CD14-positive monocyte (primary cell): ENCODE measurements at regions not wholly inside any gene's neighbourhood (a gene's known extent, or its start where the extent isn't known, plus 50 kb on each side); places are given as distances from the start of the nearest gene placed in this dataset.

Source experiments
- DNase-seq, 3 donors: peaks; one replicate each; pipeline ENCODE4 v3.0.0-alpha.2; 2011 to 2022
- H2AFZ ChIP-seq: 2 replicates; pipeline ENCODE4 v1.6.0; 2012; ENCODE audit warnings: mild to moderate bottlenecking, low read depth, low read length, inconsistent platforms; ENCODE audit not compliant: insufficient read depth, poor library complexity, severe bottlenecking
- H3K27ac ChIP-seq, 2 donors: 1 replicate in 1 of 2; 2 replicates in 1 of 2; pipeline ENCODE4 v1.5.1; 2012 to 2013; ENCODE audit warnings: low read length in 2 of 2, control low read depth in 1 of 2, inconsistent platforms in 1 of 2, low read depth in 1 of 2, mild to moderate bottlenecking in 1 of 2
- H3K27me3 ChIP-seq, 2 donors: one replicate each; pipeline versions ENCODE4 v1.6.0 to v1.6.1; 2011 to 2013; ENCODE audit warnings: low read length in 2 of 2; ENCODE audit not compliant: control insufficient read depth in 2 of 2, insufficient read depth in 2 of 2
- H3K36me3 ChIP-seq, 2 donors: replicated peaks in 1 of 2; 1 replicate in 1 of 2; 2 replicates in 1 of 2; pipeline versions ENCODE4 v1.5.1 to v1.6.1; 2012 to 2013; ENCODE audit warnings: low read length in 2 of 2, control low read depth in 1 of 2, inconsistent platforms in 1 of 2, mild to moderate bottlenecking in 1 of 2; ENCODE audit not compliant: insufficient read depth in 2 of 2, control insufficient read depth in 1 of 2
- H3K4me1 ChIP-seq, 2 donors: 1 replicate in 1 of 2; 2 replicates in 1 of 2; pipeline versions ENCODE4 v1.5.1 to v1.6.1; 2012 to 2013; ENCODE audit warnings: low read length in 2 of 2, control low read depth in 1 of 2, inconsistent platforms in 1 of 2, mild to moderate bottlenecking in 1 of 2, moderate library complexity in 1 of 2; ENCODE audit not compliant: insufficient read depth in 2 of 2, control insufficient read depth in 1 of 2
- H3K4me2 ChIP-seq: replicated peaks from 2 replicates; pipeline ENCODE3; 2012; ENCODE audit warnings: low read length, moderate library complexity, mild to moderate bottlenecking; ENCODE audit not compliant: poor library complexity, severe bottlenecking; ENCODE audit errors: extremely low read depth
- H3K4me3 ChIP-seq, 3 experiments: fragments of 200-600 bp in 1 of 3; sonication (generic) in 1 of 3; replicated peaks in 1 of 3; 1 replicate in 2 of 3; 2 replicates in 1 of 3; pipeline ENCODE4 v1.5.1; 2011 to 2013; ENCODE audit warnings: low read length in 3 of 3, mild to moderate bottlenecking in 3 of 3, control low read depth in 2 of 3, low read depth in 2 of 3, inconsistent platforms in 1 of 3, moderate library complexity in 1 of 3
- H3K79me2 ChIP-seq: 2 replicates; pipeline ENCODE4 v1.6.0; 2012; ENCODE audit warnings: mild to moderate bottlenecking, control low read depth, inconsistent platforms, low read length, moderate library complexity; ENCODE audit not compliant: insufficient read depth
- H3K9ac ChIP-seq: 2 replicates; pipeline ENCODE4 v1.6.0; 2017; ENCODE audit warnings: low read length, mild to moderate bottlenecking; ENCODE audit not compliant: insufficient read depth, poor library complexity, severe bottlenecking
- H3K9me3 ChIP-seq, 2 donors: replicated peaks in 1 of 2; 1 replicate in 1 of 2; 2 replicates in 1 of 2; pipeline versions ENCODE4 v1.5.1 to v1.6.1; 2012 to 2013; ENCODE audit warnings: low read length in 2 of 2, control low read depth in 1 of 2; ENCODE audit not compliant: control insufficient read depth in 1 of 2, insufficient read depth in 1 of 2
- H4K20me1 ChIP-seq: 2 replicates; pipeline ENCODE4 v1.6.0; 2012; ENCODE audit warnings: mild to moderate bottlenecking, low read length, control low read depth, moderate library complexity; ENCODE audit not compliant: insufficient read depth
- H3K27ac Mint-ChIP-seq, 7 donors: one replicate each; pipeline ENCODE4 v1.8.0; 2020; ENCODE audit warnings: mild to moderate bottlenecking in 7 of 7, mixed read lengths in 7 of 7, moderate library complexity in 6 of 7, inconsistent platforms in 2 of 7
- H3K27me3 Mint-ChIP-seq, 3 donors: one replicate each; pipeline ENCODE4 v1.8.0; 2021 to 2022; ENCODE audit warnings: low read depth in 3 of 3, mild to moderate bottlenecking in 3 of 3, mixed read lengths in 3 of 3, moderate library complexity in 3 of 3, inconsistent platforms in 1 of 3
- H3K36me3 Mint-ChIP-seq, 2 donors: one replicate each; pipeline ENCODE4 v1.8.0; 2020; ENCODE audit warnings: mixed read lengths in 2 of 2, inconsistent platforms in 1 of 2, mild to moderate bottlenecking in 1 of 2
- H3K4me1 Mint-ChIP-seq: one replicate; pipeline ENCODE4 v1.8.0; 2020; ENCODE audit warnings: mild to moderate bottlenecking, mixed read lengths
- H3K4me3 Mint-ChIP-seq, 2 donors: one replicate each; pipeline ENCODE4 v1.8.0; 2020; ENCODE audit warnings: mild to moderate bottlenecking in 2 of 2, mixed read lengths in 2 of 2, moderate library complexity in 1 of 2
- H3K9me3 Mint-ChIP-seq, 7 donors: one replicate each; pipeline ENCODE4 v1.8.0; 2020 to 2022; ENCODE audit warnings: mixed read lengths in 7 of 7, mild to moderate bottlenecking in 6 of 7, moderate library complexity in 6 of 7, inconsistent platforms in 2 of 7
- whole genome bisulfite sequencing: methylation state at CpG from one replicate; pipeline ENCODE4 v1.1.5; 2013; ENCODE audit warnings: missing lambda C conversion rate; ENCODE audit not compliant: insufficient coverage; 5-methylcytosine and 5-hydroxymethylcytosine counted together
- intact Hi-C, 2 donors: fragments of 100-400 bp; cut with micrococcal nuclease; formaldehyde crosslinking; loops; one replicate each; pipeline versions ENCODE4 v1.15.0 to v1.15.1; 2023
- TF ChIP-seq, protein P1 (sequence below): fragments of 200-600 bp; IDR thresholded peaks from one replicate; pipeline ENCODE4 v1.8.0; 2022; ENCODE audit warnings: antibody characterized with exemption, mild to moderate bottlenecking

DNA sequence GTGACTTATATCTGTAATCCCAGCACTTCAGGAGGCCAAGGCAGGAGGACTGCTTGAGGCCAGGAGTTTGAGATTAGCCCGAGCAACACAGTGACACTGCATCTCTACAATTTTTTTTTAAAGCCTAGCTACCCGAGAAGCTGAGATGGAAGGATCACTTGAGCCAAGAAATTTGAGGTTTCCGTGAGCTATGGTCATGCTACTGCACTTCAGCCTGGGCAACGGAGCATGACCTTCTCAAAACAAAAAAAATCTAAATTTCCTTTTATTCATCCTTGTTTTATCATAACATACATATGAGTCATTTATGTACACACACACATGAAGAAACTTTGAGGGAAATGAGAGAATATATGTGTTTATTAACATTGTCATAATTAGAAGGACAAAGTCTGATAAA, 277.5 kb upstream of the MAGI2 start:
- Mint-ChIP-seq H3K36me3 (no peaks in the 10 kb centered on the region), H3K27ac (no peak overlapping the region), H3K4me3 (no peak overlapping the region), H3K4me1 (no peaks in the 10 kb centered on the region), H3K9me3 (peaks cover 3 to 22% (median 9%) of the 10 kb centered on the region in 7 donors), H3K27me3 (peaks cover 0 to 3% (median 0%) of the 10 kb centered on the region in 3 donors)
- WGBS, result 86% methylated on average over 2 of the region's 4 CpGs
- Histone ChIP-seq H3K27me3 (no peaks in the 10 kb centered on the region), H2AFZ (no peak overlapping the region), H3K27ac (no peak overlapping the region), H3K4me2 (no peak overlapping the region), H3K79me2 (no peaks in the 10 kb centered on the region), H3K4me1 (no peaks in the 10 kb centered on the region), H3K4me3 (no peak overlapping the region), H3K9ac (no peak overlapping the region), H3K36me3 (no peaks in the 10 kb centered on the region), H4K20me1 (no peaks in the 10 kb centered on the region), H3K9me3 (peaks cover 9 to 11% of the 10 kb centered on the region in 2 donors)
- TF ChIP-seq, protein P1, sequence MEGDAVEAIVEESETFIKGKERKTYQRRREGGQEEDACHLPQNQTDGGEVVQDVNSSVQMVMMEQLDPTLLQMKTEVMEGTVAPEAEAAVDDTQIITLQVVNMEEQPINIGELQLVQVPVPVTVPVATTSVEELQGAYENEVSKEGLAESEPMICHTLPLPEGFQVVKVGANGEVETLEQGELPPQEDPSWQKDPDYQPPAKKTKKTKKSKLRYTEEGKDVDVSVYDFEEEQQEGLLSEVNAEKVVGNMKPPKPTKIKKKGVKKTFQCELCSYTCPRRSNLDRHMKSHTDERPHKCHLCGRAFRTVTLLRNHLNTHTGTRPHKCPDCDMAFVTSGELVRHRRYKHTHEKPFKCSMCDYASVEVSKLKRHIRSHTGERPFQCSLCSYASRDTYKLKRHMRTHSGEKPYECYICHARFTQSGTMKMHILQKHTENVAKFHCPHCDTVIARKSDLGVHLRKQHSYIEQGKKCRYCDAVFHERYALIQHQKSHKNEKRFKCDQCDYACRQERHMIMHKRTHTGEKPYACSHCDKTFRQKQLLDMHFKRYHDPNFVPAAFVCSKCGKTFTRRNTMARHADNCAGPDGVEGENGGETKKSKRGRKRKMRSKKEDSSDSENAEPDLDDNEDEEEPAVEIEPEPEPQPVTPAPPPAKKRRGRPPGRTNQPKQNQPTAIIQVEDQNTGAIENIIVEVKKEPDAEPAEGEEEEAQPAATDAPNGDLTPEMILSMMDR, result no peak
- intact Hi-C loops, result no loop called here
- DNase-seq, result no peak

DNA sequence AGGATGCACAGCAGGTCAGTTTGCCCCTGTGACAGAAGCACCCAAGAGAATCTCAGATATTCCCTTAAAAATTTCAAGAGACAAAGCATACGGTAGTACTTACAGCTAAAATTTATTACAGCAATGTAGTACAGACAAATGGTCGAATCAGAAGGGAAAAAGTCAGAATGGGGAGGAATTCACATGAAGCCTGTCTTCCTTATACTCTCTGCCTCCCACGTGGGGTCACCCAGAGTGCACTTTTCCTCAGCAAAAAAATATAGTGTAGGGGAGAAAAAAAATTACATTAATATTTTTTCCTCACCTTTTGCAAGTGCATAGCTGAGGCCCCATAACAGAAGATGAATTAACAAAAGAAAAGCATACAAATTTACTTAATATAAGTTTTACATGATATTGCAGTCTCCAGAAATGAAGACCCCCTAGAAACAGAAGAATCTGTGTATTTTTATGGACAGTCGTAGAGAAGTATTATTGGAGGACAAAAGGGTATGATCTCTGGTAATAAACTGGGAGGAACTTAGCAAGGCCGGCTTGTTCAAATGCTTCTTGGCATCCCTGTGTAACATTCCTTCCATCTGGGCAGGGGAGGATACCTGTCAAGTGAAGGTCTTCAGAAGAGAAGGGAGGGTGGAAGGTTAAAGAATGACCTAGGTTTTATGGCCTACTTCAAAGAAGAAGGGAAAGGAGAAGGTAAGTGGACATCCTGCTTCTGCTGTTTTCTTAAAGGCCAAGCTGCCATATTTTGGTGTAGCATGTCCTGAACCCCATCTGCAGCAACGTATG, 270.6 kb upstream of the MAGI2 start:
- H3K9me3 ChIP-seq, result no peaks in the 10 kb centered on the region
- H3K4me3 ChIP-seq, result no peak overlapping the region
- H3K9me3 Mint-ChIP-seq, result no peaks in the 10 kb centered on the region
- intact Hi-C loops, result no loop called here
- H3K4me1 Mint-ChIP-seq, result no peaks in the 10 kb centered on the region
- no peaks in the 10 kb centered on the region for H3K27me3 ChIP-seq
- no peak overlapping the region for H3K4me2 ChIP-seq
- no peak overlapping the region for H3K27ac Mint-ChIP-seq
- no peak overlapping the region for H3K4me3 Mint-ChIP-seq
- TF ChIP-seq, protein P1, result no peak
- H3K36me3 Mint-ChIP-seq, result no peaks in the 10 kb centered on the region
- H3K27ac ChIP-seq, result no peak overlapping the region
- WGBS, result 100% methylated on average over 2 of the region's 6 CpGs
- H3K27me3 Mint-ChIP-seq, result no peaks in the 10 kb centered on the region
- H3K9ac ChIP-seq, result no peak overlapping the region
- no peak overlapping the region for H2AFZ ChIP-seq
- no peaks in the 10 kb centered on the region for H3K4me1 ChIP-seq
- H4K20me1 ChIP-seq, result no peaks in the 10 kb centered on the region
- no peaks in the 10 kb centered on the region for H3K79me2 ChIP-seq
- no peak for DNase-seq
- no peaks in the 10 kb centered on the region for H3K36me3 ChIP-seq
